ENCODE measurements at regions not wholly inside any gene's neighbourhood (a gene's known extent, or its start where the extent isn't known, plus 50 kb on each side); places are given as distances from the start of the nearest gene placed in this dataset.

- H3K4me3 Mint-ChIP-seq = no peak overlapping the region
- ATAC-seq = no peak
- H3K9me3 Mint-ChIP-seq (ENCODE audit: low read depth) = no peaks in the 10 kb centered on the region
- H3K36me3 Mint-ChIP-seq = no peaks in the 10 kb centered on the region
- peaks cover 35% of the 10 kb centered on the region for H3K27me3 Mint-ChIP-seq
- H3K4me1 Mint-ChIP-seq = peaks cover 4% of the 10 kb centered on the region
- CTCF ChIA-PET = no interaction called here
- DNase-seq = no peak
- H3K27ac Mint-ChIP-seq = no peak overlapping the region
Observed at GRCh38 chr10:4775808-4776207, 50.2 kb upstream of the AKR1E2 start.

- CTCF ChIA-PET = no interaction called here
- ATAC-seq (no peak), DNase-seq (no peak)
- Mint-ChIP-seq H3K4me3 (no peak overlapping the region), H3K27ac (no peak overlapping the region), H3K4me1 (peaks cover 4% of the 10 kb centered on the region), H3K9me3 (ENCODE audit: low read depth) (no peaks in the 10 kb centered on the region), H3K27me3 (peaks cover 36% of the 10 kb centered on the region), H3K36me3 (no peaks in the 10 kb centered on the region)
Observed at GRCh38 chr10:4772202-4772570, 53.8 kb upstream of the AKR1E2 start.

GRCh38 chr10:4771554-4772201 is 54.3 kb upstream of the AKR1E2 start:
- no peak overlapping the region for H3K4me3 Mint-ChIP-seq
- ATAC-seq (no peak), DNase-seq (no peak)
- H3K4me1 Mint-ChIP-seq = peaks cover 4% of the 10 kb centered on the region
- no peak overlapping the region for H3K27ac Mint-ChIP-seq
- H3K36me3 Mint-ChIP-seq = no peaks in the 10 kb centered on the region
- H3K9me3 Mint-ChIP-seq (ENCODE audit: low read depth) = no peaks in the 10 kb centered on the region
- peaks cover 36% of the 10 kb centered on the region for H3K27me3 Mint-ChIP-seq
- CTCF ChIA-PET = interaction anchor here (1.0 to 1.6 kb wide), 2 partner anchors 114 to 639 kb away, joined by 3 read pairs; no protein-coding TSS in a partner anchor

- no peak overlapping the region for H3K4me3 Mint-ChIP-seq
- ATAC-seq (no peak), DNase-seq (no peak)
- peaks cover 1% of the 10 kb centered on the region for H3K4me1 Mint-ChIP-seq
- no peaks in the 10 kb centered on the region for H3K36me3 Mint-ChIP-seq
- H3K27me3 Mint-ChIP-seq = peaks cover 43% of the 10 kb centered on the region
- CTCF ChIA-PET = interaction anchor here (1.0 to 1.6 kb wide), 2 partner anchors 114 to 638 kb away, joined by 3 read pairs; no protein-coding TSS in a partner anchor
- no peak overlapping the region for H3K27ac Mint-ChIP-seq
- H3K9me3 Mint-ChIP-seq (ENCODE audit: low read depth) = no peaks in the 10 kb centered on the region
Observed at GRCh38 chr10:4770801-4771553, 55.0 kb upstream of the AKR1E2 start.

GRCh38 chr10:4768416-4768815 is 57.6 kb upstream of the AKR1E2 start:
- H3K4me3 Mint-ChIP-seq = no peak overlapping the region
- H3K9me3 Mint-ChIP-seq (ENCODE audit: low read depth) = no peaks in the 10 kb centered on the region
- DNase-seq (no peak), ATAC-seq (no peak)
- H3K36me3 Mint-ChIP-seq = no peaks in the 10 kb centered on the region
- no peak overlapping the region for H3K27ac Mint-ChIP-seq
- no peaks in the 10 kb centered on the region for H3K4me1 Mint-ChIP-seq
- peaks cover 38% of the 10 kb centered on the region for H3K27me3 Mint-ChIP-seq
- CTCF ChIA-PET = interaction anchor here (1.7 kb wide), 1 partner anchor 12 kb away, joined by 7 read pairs; no protein-coding TSS in a partner anchor

- peaks cover 39% of the 10 kb centered on the region for H3K27me3 Mint-ChIP-seq
- H3K4me1 Mint-ChIP-seq = no peaks in the 10 kb centered on the region
- no peak overlapping the region for H3K4me3 Mint-ChIP-seq
- H3K9me3 Mint-ChIP-seq (ENCODE audit: low read depth) = no peaks in the 10 kb centered on the region
- no peak overlapping the region for H3K27ac Mint-ChIP-seq
- no peaks in the 10 kb centered on the region for H3K36me3 Mint-ChIP-seq
- CTCF ChIA-PET = interaction anchor here (0.6 to 1.7 kb wide), 7 partner anchors 13 to 1527 kb away, joined by 3 to 7 read pairs (median 3); partner anchors contain the start of gene KLF6
- ATAC-seq (no peak), DNase-seq (no peak)
Observed at GRCh38 chr10:4767033-4767814, 58.8 kb upstream of the AKR1E2 start.

- Mint-ChIP-seq H3K4me1 (no peaks in the 10 kb centered on the region), H3K27ac (no peak overlapping the region), H3K36me3 (no peaks in the 10 kb centered on the region), H3K9me3 (ENCODE audit: low read depth) (no peaks in the 10 kb centered on the region), H3K4me3 (no peak overlapping the region), H3K27me3 (peaks cover 37% of the 10 kb centered on the region)
- ATAC-seq = no peak
- no peak for DNase-seq
- CTCF ChIA-PET = interaction anchor here (0.6 to 1.6 kb wide), 4 partner anchors 15 to 1569 kb away, joined by 3 to 7 read pairs (median 4); no protein-coding TSS in a partner anchor
Observed at GRCh38 chr10:4766454-4766853, 59.6 kb upstream of the AKR1E2 start.

GRCh38 chr10:4765428-4765827 is 60.6 kb upstream of the AKR1E2 start:
- H3K27ac Mint-ChIP-seq = no peak overlapping the region
- no peaks in the 10 kb centered on the region for H3K4me1 Mint-ChIP-seq
- ATAC-seq (no peak), DNase-seq (no peak)
- no peaks in the 10 kb centered on the region for H3K9me3 Mint-ChIP-seq (ENCODE audit: low read depth)
- no peak overlapping the region for H3K4me3 Mint-ChIP-seq
- peaks cover 34% of the 10 kb centered on the region for H3K27me3 Mint-ChIP-seq
- H3K36me3 Mint-ChIP-seq = no peaks in the 10 kb centered on the region
- CTCF ChIA-PET = no interaction called here

GRCh38 chr10:4763960-4764428 is 62.0 kb upstream of the AKR1E2 start:
- DNase-seq (no peak), ATAC-seq (no peak)
- CTCF ChIA-PET = interaction anchor here (0.7 kb wide), 1 partner anchor 51 kb away, joined by 3 read pairs; no protein-coding TSS in a partner anchor
- no peaks in the 10 kb centered on the region for H3K36me3 Mint-ChIP-seq
- H3K27ac Mint-ChIP-seq = no peak overlapping the region
- no peak overlapping the region for H3K4me3 Mint-ChIP-seq
- no peaks in the 10 kb centered on the region for H3K9me3 Mint-ChIP-seq (ENCODE audit: low read depth)
- H3K4me1 Mint-ChIP-seq = no peaks in the 10 kb centered on the region
- H3K27me3 Mint-ChIP-seq = peaks cover 41% of the 10 kb centered on the region

GRCh38 chr10:4763513-4763912 is 62.5 kb upstream of the AKR1E2 start:
- DNase-seq (no peak), ATAC-seq (no peak)
- Mint-ChIP-seq H3K4me1 (no peaks in the 10 kb centered on the region), H3K27me3 (peaks cover 39% of the 10 kb centered on the region), H3K4me3 (no peak overlapping the region), H3K9me3 (ENCODE audit: low read depth) (no peaks in the 10 kb centered on the region), H3K36me3 (no peaks in the 10 kb centered on the region), H3K27ac (no peak overlapping the region)
- CTCF ChIA-PET = interaction anchor here (0.6 to 0.7 kb wide), 2 partner anchors 52 to 987 kb away, joined by 3 read pairs; no protein-coding TSS in a partner anchor

- ATAC-seq (no peak), DNase-seq (no peak)
- Mint-ChIP-seq H3K4me3 (no peak overlapping the region), H3K4me1 (no peaks in the 10 kb centered on the region), H3K9me3 (ENCODE audit: low read depth) (no peaks in the 10 kb centered on the region), H3K27me3 (peaks cover 39% of the 10 kb centered on the region), H3K27ac (no peak overlapping the region), H3K36me3 (no peaks in the 10 kb centered on the region)
- CTCF ChIA-PET = no interaction called here
Observed at GRCh38 chr10:4758256-4758655, 67.8 kb upstream of the AKR1E2 start.

GRCh38 chr10:4755286-4755989 is 70.6 kb upstream of the AKR1E2 start:
- Mint-ChIP-seq H3K4me3 (no peak overlapping the region), H3K27me3 (peaks cover 47% of the 10 kb centered on the region), H3K4me1 (no peaks in the 10 kb centered on the region), H3K36me3 (no peaks in the 10 kb centered on the region), H3K9me3 (ENCODE audit: low read depth) (no peaks in the 10 kb centered on the region), H3K27ac (no peak overlapping the region)
- CTCF ChIA-PET = no interaction called here
- ATAC-seq = no peak
- no peak for DNase-seq

GRCh38 chr10:4754143-4754542 is 71.9 kb upstream of the AKR1E2 start:
- no peaks in the 10 kb centered on the region for H3K9me3 Mint-ChIP-seq (ENCODE audit: low read depth)
- no peak overlapping the region for H3K4me3 Mint-ChIP-seq
- no peaks in the 10 kb centered on the region for H3K4me1 Mint-ChIP-seq
- DNase-seq (no peak), ATAC-seq (no peak)
- no peak overlapping the region for H3K27ac Mint-ChIP-seq
- H3K27me3 Mint-ChIP-seq = peaks cover 45% of the 10 kb centered on the region
- CTCF ChIA-PET = no interaction called here
- H3K36me3 Mint-ChIP-seq = no peaks in the 10 kb centered on the region
